Activated CD8-positive, alpha-beta memory T cell treated with anti-CD3 and anti-CD28 coated beads for 24 hours (primary cell): ENCODE measurements at regions not wholly inside any gene's neighbourhood (a gene's known extent, or its start where the extent isn't known, plus 50 kb on each side); places are given as distances from the start of the nearest gene placed in this dataset.

Experiments used
- DNase-seq: peaks from one replicate; pipeline ENCODE4 v3.0.0-alpha.2; 2020

GRCh38 chr15:70504299-70504951 lies 258.9 kb downstream of the UACA start:
- no peak for DNase-seq

GRCh38 chr15:70503798-70504298 lies 259.5 kb downstream of the UACA start:
- no peak for DNase-seq

- no peak for DNase-seq
These were observed 260.1 kb downstream of the UACA start for GRCh38 chr15:70503073-70503745.

- DNase-seq, result no peak
These were observed 260.8 kb downstream of the UACA start for GRCh38 chr15:70502529-70502928.

GRCh38 chr15:70501849-70502248 lies 261.5 kb downstream of the UACA start:
- no peak for DNase-seq

GRCh38 chr15:70501121-70501727 lies 262.1 kb downstream of the UACA start:
- no peak for DNase-seq

- DNase-seq, result no peak
These were observed 263.6 kb downstream of the UACA start for GRCh38 chr15:70499791-70500190.

GRCh38 chr15:70498096-70498626 lies 265.2 kb downstream of the UACA start:
- DNase-seq, result no peak

- no peak for DNase-seq
These were observed 265.7 kb downstream of the UACA start for GRCh38 chr15:70497661-70498060.

GRCh38 chr15:70495991-70496599 lies 267.3 kb downstream of the UACA start:
- DNase-seq, result no peak

- no peak for DNase-seq
These were observed 268.3 kb downstream of the UACA start for GRCh38 chr15:70494852-70495571.

- DNase-seq, result no peak
These were observed 268.9 kb downstream of the UACA start for GRCh38 chr15:70494517-70494851.

- no peak for DNase-seq
These were observed 269.4 kb downstream of the UACA start for GRCh38 chr15:70493787-70494516.

GRCh38 chr15:70493376-70493775 lies 270.0 kb downstream of the UACA start:
- no peak for DNase-seq

- peak; percentile 85 for DNase-seq
These were observed 270.8 kb downstream of the UACA start for GRCh38 chr15:70492240-70493177.

- no peak for DNase-seq
These were observed 271.7 kb downstream of the UACA start for GRCh38 chr15:70491641-70492040.

- no peak for DNase-seq
These were observed 272.1 kb downstream of the UACA start for GRCh38 chr15:70491201-70491621.

- DNase-seq, result no peak
These were observed 272.6 kb downstream of the UACA start for GRCh38 chr15:70490838-70491155.

- DNase-seq, result no peak
These were observed 273.1 kb downstream of the UACA start for GRCh38 chr15:70490148-70490837.
